Stomach (tissue), 8 donors: ENCODE measurements at regions not wholly inside any gene's neighbourhood (a gene's known extent, or its start where the extent isn't known, plus 50 kb on each side); places are given as distances from the start of the nearest gene placed in this dataset.

Source experiments
- DNase-seq, 2 donors: peaks; one replicate each; pipeline versions ENCODE4 v3.0.0 to v3.0.0-alpha.2; 2013 to 2019
- H3K27ac ChIP-seq, 5 donors: fragments of 200-600 bp in 4 of 5; sonication (generic) in 4 of 5; one replicate each; pipeline ENCODE4 v1.5.1; 2013 to 2019; ENCODE audit warnings: mild to moderate bottlenecking in 1 of 5, moderate library complexity in 1 of 5
- H3K27me3 ChIP-seq, 3 donors: fragments of 200-600 bp; sonication (generic); one replicate each; pipeline ENCODE4 v1.5.1; 2017 to 2019; ENCODE audit warnings: mixed run types in 1 of 3
- H3K36me3 ChIP-seq, 4 donors: fragments of 200-600 bp; sonication (generic); 1 replicate in 3 of 4; 2 replicates in 1 of 4; pipeline ENCODE4 v1.5.1; 2016 to 2019
- H3K4me1 ChIP-seq, 4 donors: fragments of 200-600 bp; sonication (generic); one replicate each; pipeline ENCODE4 v1.5.1; 2016 to 2019
- H3K4me3 ChIP-seq, 4 donors: fragments of 200-600 bp; sonication (generic) in 3 of 4; one replicate each; pipeline ENCODE4 v1.5.1; 2016 to 2019; ENCODE audit warnings: mild to moderate bottlenecking in 1 of 4
- H3K9me3 ChIP-seq, 4 donors: fragments of 200-600 bp; sonication (generic); one replicate each; pipeline ENCODE4 v1.5.1; 2016 to 2019
- CTCF ChIP-seq, 7 experiments: fragments of 450-650 bp in 4 of 7; fragments of 200-600 bp in 3 of 7; sonication (generic) in 3 of 7; IDR thresholded peaks; one replicate each; pipeline ENCODE4 v1.5.1; 2016 to 2019; ENCODE audit warnings: antibody characterized with exemption in 7 of 7, control low read depth in 2 of 7, mild to moderate bottlenecking in 1 of 7
- EP300 ChIP-seq: sonication (generic); formaldehyde crosslinking; IDR thresholded peaks from one replicate; pipeline ENCODE4 v1.6.1; 2017; ENCODE audit warnings: antibody characterized with exemption
- POLR2A ChIP-seq, 4 donors: fragments of 450-650 bp; IDR thresholded peaks; one replicate each; pipeline ENCODE4 v1.6.1; 2016; ENCODE audit warnings: antibody characterized with exemption in 4 of 4, control low read depth in 2 of 4, mild to moderate bottlenecking in 1 of 4, moderate library complexity in 1 of 4
- POLR2AphosphoS5 ChIP-seq, 3 donors: sonication (generic); formaldehyde crosslinking; IDR thresholded peaks; one replicate each; pipeline ENCODE4 v1.6.1; 2016; ENCODE audit warnings: antibody characterized with exemption in 3 of 3
- WGBS, 5 donors: extraction: QIAGEN DNeasy Blood & Tissue Kit in 3 of 5; methylation state at CpG; one replicate each; pipeline versions ENCODE4 v1.1.5 to v1.1.7; 2013 to 2018; 5-methylcytosine and 5-hydroxymethylcytosine counted together
- intact Hi-C: fragments of 100-400 bp; cut with DNase I; formaldehyde crosslinking; loops from one replicate; pipeline ENCODE4 v1.15.1; 2023; ENCODE audit warnings: low total_unique reads
- donor health status: healthy with polysubstance abuse.
- donor health status: Bipolar disorder and iron deficiency.
- donor health status: healthy.

- H3K4me3 ChIP-seq = no peak overlapping the region
- intact Hi-C loops = no loop called here
- no peaks in the 10 kb centered on the region for H3K4me1 ChIP-seq
- H3K27me3 ChIP-seq = no peaks in the 10 kb centered on the region
- H3K9me3 ChIP-seq = peaks cover 17 to 98% (median 77%) of the 10 kb centered on the region in 4 donors
- DNase-seq = no peak
- peaks cover 0 to 3% (median 0%) of the 10 kb centered on the region in 4 donors for H3K36me3 ChIP-seq
- 80 to 94% (median 91%) methylated on average over 8 of the region's 8 CpGs for WGBS, 5 donors
- no peak for TF ChIP-seq POLR2AphosphoS5 (IDR thresholded peaks at IDR 0.05)
- TF ChIP-seq CTCF (IDR thresholded peaks at IDR 0.05) = no peak
- no peak for TF ChIP-seq POLR2A (IDR thresholded peaks at IDR 0.05)
- TF ChIP-seq EP300 = no peak
- H3K27ac ChIP-seq = no peak overlapping the region
Measured at GRCh38 chr19:27767234-27767633, 1445.7 kb downstream of the UQCRFS1 start.

GRCh38 chr19:27765912-27766725 is 1446.8 kb downstream of the UQCRFS1 start:
- 80 to 90% (median 86%) methylated on average over 10 to 12 of the region's 12 CpGs for WGBS, 5 donors
- no peaks in the 10 kb centered on the region for H3K27me3 ChIP-seq
- TF ChIP-seq POLR2A (IDR thresholded peaks at IDR 0.05) (no peak), CTCF (IDR thresholded peaks at IDR 0.05) (no peak), EP300 (no peak), POLR2AphosphoS5 (IDR thresholded peaks at IDR 0.05) (no peak)
- no peaks in the 10 kb centered on the region for H3K4me1 ChIP-seq
- no peak for DNase-seq
- no peak overlapping the region for H3K27ac ChIP-seq
- intact Hi-C loops = no loop called here
- H3K36me3 ChIP-seq = no peaks in the 10 kb centered on the region
- H3K9me3 ChIP-seq = peaks cover 13 to 100% (median 81%) of the 10 kb centered on the region in 4 donors
- no peak overlapping the region for H3K4me3 ChIP-seq

GRCh38 chr19:27765397-27765796 is 1447.6 kb downstream of the UQCRFS1 start:
- H3K4me1 ChIP-seq = no peaks in the 10 kb centered on the region
- WGBS, 5 donors = 81 to 90% (median 85%) methylated on average over 7 of the region's 7 CpGs
- H3K27ac ChIP-seq = no peak overlapping the region
- H3K9me3 ChIP-seq = peaks cover 18 to 100% (median 83%) of the 10 kb centered on the region in 4 donors
- intact Hi-C loops = no loop called here
- H3K36me3 ChIP-seq = no peaks in the 10 kb centered on the region
- TF ChIP-seq CTCF (IDR thresholded peaks at IDR 0.05) (no peak), POLR2AphosphoS5 (IDR thresholded peaks at IDR 0.05) (no peak), EP300 (no peak), POLR2A (IDR thresholded peaks at IDR 0.05) (no peak)
- H3K27me3 ChIP-seq = no peaks in the 10 kb centered on the region
- H3K4me3 ChIP-seq = no peak overlapping the region
- no peak for DNase-seq

GRCh38 chr19:27764186-27764804 is 1448.7 kb downstream of the UQCRFS1 start:
- Histone ChIP-seq H3K27ac (no peak overlapping the region), H3K36me3 (no peaks in the 10 kb centered on the region), H3K4me3 (no peak overlapping the region), H3K9me3 (peaks cover 12 to 100% (median 76%) of the 10 kb centered on the region in 4 donors), H3K27me3 (no peaks in the 10 kb centered on the region), H3K4me1 (no peaks in the 10 kb centered on the region)
- TF ChIP-seq POLR2A (IDR thresholded peaks at IDR 0.05) (no peak), POLR2AphosphoS5 (IDR thresholded peaks at IDR 0.05) (no peak), EP300 (no peak), CTCF (IDR thresholded peaks at IDR 0.05) (no peak)
- no peak for DNase-seq
- intact Hi-C loops = no loop called here
- 85 to 95% (median 92%) methylated on average over 5 of the region's 5 CpGs for WGBS, 5 donors
